Keratinocyte (primary cell): ENCODE measurements at regions not wholly inside any gene's neighbourhood (a gene's known extent, or its start where the extent isn't known, plus 50 kb on each side); places are given as distances from the start of the nearest gene placed in this dataset.

Experiments
- DNase-seq: peaks from one replicate; pipeline ENCODE4 v3.0.0-alpha.2; 2011; ENCODE audit warnings: low read depth, missing footprints, low spot score
- FAIRE-seq: peaks from 2 replicates; lab custom pipeline; 2011; peaks lifted over from hg19 to GRCh38; lab: Jason Lieb, UNC
- H2AFZ ChIP-seq: 2 replicates; pipeline ENCODE4 v1.6.0; 2012; ENCODE audit warnings: low read length, control low read depth, inconsistent platforms; ENCODE audit not compliant: control insufficient read depth
- H3K27ac ChIP-seq: 2 replicates; pipeline ENCODE4 v1.5.1; 2011; ENCODE audit warnings: low read length; ENCODE audit not compliant: control insufficient read depth, insufficient read depth
- H3K27me3 ChIP-seq: 3 replicates; pipeline ENCODE4 v1.6.0; 2011; ENCODE audit warnings: low read length; ENCODE audit not compliant: control insufficient read depth, insufficient read depth; ENCODE audit errors: extremely low read depth
- H3K36me3 ChIP-seq, 2 experiments: 2 replicates in 1 of 2; 3 replicates in 1 of 2; pipeline ENCODE4 v1.5.1; 2011; ENCODE audit warnings: low read length in 2 of 2, mild to moderate bottlenecking in 1 of 2; ENCODE audit not compliant: control insufficient read depth in 2 of 2, insufficient read depth in 2 of 2; ENCODE audit errors: extremely low read depth in 1 of 2
- H3K4me1 ChIP-seq: 3 replicates; pipeline ENCODE4 v1.5.1; 2011; ENCODE audit warnings: low read length; ENCODE audit not compliant: control insufficient read depth, insufficient read depth; ENCODE audit errors: extremely low read depth
- H3K4me2 ChIP-seq: 3 replicates; pipeline ENCODE4 v1.6.0; 2011; ENCODE audit warnings: low read depth, low read length; ENCODE audit not compliant: control insufficient read depth, insufficient read depth; ENCODE audit errors: extremely low read depth
- H3K4me3 ChIP-seq, 3 experiments: fragments of 200-600 bp in 1 of 3; sonication (generic) in 1 of 3; 2 replicates in 2 of 3; 3 replicates in 1 of 3; pipeline ENCODE4 v1.5.1; 2011 to 2016; ENCODE audit warnings: low read length in 3 of 3, mild to moderate bottlenecking in 3 of 3, control low read depth in 2 of 3, inconsistent platforms in 1 of 3, low read depth in 1 of 3, mixed read lengths in 1 of 3, mixed run types in 1 of 3, moderate library complexity in 1 of 3; ENCODE audit not compliant: control insufficient read depth in 2 of 3, insufficient read depth in 2 of 3; ENCODE audit errors: extremely low read depth in 1 of 3
- H3K79me2 ChIP-seq: 2 replicates; pipeline ENCODE4 v1.6.0; 2012; ENCODE audit warnings: low read length; ENCODE audit not compliant: control insufficient read depth, insufficient read depth
- H3K9ac ChIP-seq: 3 replicates; pipeline ENCODE4 v1.6.0; 2011; ENCODE audit warnings: low read length; ENCODE audit not compliant: control insufficient read depth, insufficient read depth; ENCODE audit errors: extremely low read depth
- H3K9me1 ChIP-seq: 3 replicates; pipeline ENCODE4 v1.6.0; 2011; ENCODE audit warnings: low read length; ENCODE audit not compliant: control insufficient read depth, insufficient read depth; ENCODE audit errors: extremely low read depth
- H3K9me3 ChIP-seq: 2 replicates; pipeline ENCODE4 v1.5.1; 2012; ENCODE audit warnings: low read depth, low read length; ENCODE audit not compliant: control insufficient read depth
- H4K20me1 ChIP-seq: 3 replicates; pipeline ENCODE4 v1.6.0; 2011; ENCODE audit warnings: low read length; ENCODE audit not compliant: control insufficient read depth, insufficient read depth; ENCODE audit errors: extremely low read depth
- CTCF ChIP-seq, 3 experiments: IDR thresholded peaks in 1 of 3; conservative IDR thresholded peaks in 1 of 3; optimal IDR thresholded peaks in 1 of 3; 2 replicates in 2 of 3; 3 replicates in 1 of 3; pipeline versions ENCODE3 to v1.5.1; 2011; ENCODE audit warnings: low read length in 3 of 3, mild to moderate bottlenecking in 3 of 3, moderate library complexity in 2 of 3, control low read depth in 1 of 3, inconsistent platforms in 1 of 3; ENCODE audit not compliant: insufficient read depth in 2 of 3; ENCODE audit errors: extremely low read depth in 1 of 3
- EZH2 ChIP-seq: IDR thresholded peaks from one replicate; pipeline ENCODE4 v1.6.1; 2012; ENCODE audit warnings: inconsistent platforms, mild to moderate bottlenecking, low read length, moderate library complexity
- dilution Hi-C: fragments of 300-500 bp; cut with MboI; formaldehyde crosslinking; loops from one replicate; pipeline ENCODE4 v1.7.0; 2020; ENCODE audit warnings: low sequenced_read_pairs; ENCODE audit not compliant: extremely low pct_ligation_motif_present

GRCh38 chr3:59406943-59407342, 357.1 kb upstream of the CFAP20DC start:
- FAIRE-seq, result no peak
- dilution Hi-C loops, result no loop called here
- no peak for DNase-seq

DNA sequence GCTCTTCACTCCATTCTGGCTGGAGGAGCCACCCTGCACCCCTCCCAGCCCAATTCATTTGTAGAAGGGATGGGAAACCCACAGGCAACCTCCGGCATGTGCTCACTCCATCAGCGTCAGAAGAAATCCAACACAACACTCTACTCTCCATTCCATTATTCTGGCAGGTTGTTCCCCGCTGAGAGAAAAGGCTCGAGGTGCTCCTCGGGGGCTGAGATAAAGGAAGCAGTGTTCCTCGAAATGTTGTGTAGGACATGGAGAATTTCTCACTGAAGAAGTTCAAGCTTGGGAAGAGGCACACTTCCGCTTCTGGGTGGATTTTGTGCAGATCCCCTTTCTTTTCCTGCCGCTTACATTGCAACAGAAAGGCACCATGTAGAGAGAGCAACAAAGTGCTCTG, 355.0 kb upstream of the CFAP20DC start:
- dilution Hi-C loops, result no loop called here
- no peaks in the 10 kb centered on the region for H3K79me2 ChIP-seq
- no peak overlapping the region for H3K9ac ChIP-seq
- no peak overlapping the region for H3K4me2 ChIP-seq
- H3K9me1 ChIP-seq, result no peaks in the 10 kb centered on the region
- DNase-seq, result no peak
- no peaks in the 10 kb centered on the region for H3K9me3 ChIP-seq
- no peak overlapping the region for H3K27ac ChIP-seq
- no peak overlapping the region for H3K4me3 ChIP-seq
- no peaks in the 10 kb centered on the region for H4K20me1 ChIP-seq
- H2AFZ ChIP-seq, result no peak overlapping the region
- TF ChIP-seq CTCF (optimal IDR thresholded peaks at IDR 0.05 in 1 of 3, IDR thresholded peaks at IDR 0.05 in 1 of 3, conservative IDR thresholded peaks at IDR 0.05 in 1 of 3; ENCODE audit: extremely low read depth in 1 of 3, insufficient read depth in 2 of 3, low read length in 3 of 3) (no peak), EZH2 (no peak)
- no peaks in the 10 kb centered on the region for H3K4me1 ChIP-seq
- no peaks in the 10 kb centered on the region for H3K36me3 ChIP-seq
- H3K27me3 ChIP-seq, result no peaks in the 10 kb centered on the region
- no peak for FAIRE-seq

More at GRCh38 chr3:59406943-59407342, 357.1 kb upstream of the CFAP20DC start:
- no peaks in the 10 kb centered on the region for H3K79me2 ChIP-seq
- H3K9me3 ChIP-seq, result no peaks in the 10 kb centered on the region
- no peaks in the 10 kb centered on the region for H4K20me1 ChIP-seq
- H3K9ac ChIP-seq, result no peak overlapping the region
- TF ChIP-seq CTCF (optimal IDR thresholded peaks at IDR 0.05 in 1 of 3, IDR thresholded peaks at IDR 0.05 in 1 of 3, conservative IDR thresholded peaks at IDR 0.05 in 1 of 3; ENCODE audit: extremely low read depth in 1 of 3, insufficient read depth in 2 of 3, low read length in 3 of 3), result no peak
- TF ChIP-seq EZH2, result no peak
- no peak overlapping the region for H2AFZ ChIP-seq
- no peaks in the 10 kb centered on the region for H3K27me3 ChIP-seq
- no peaks in the 10 kb centered on the region for H3K4me1 ChIP-seq
- no peak overlapping the region for H3K4me3 ChIP-seq
- H3K9me1 ChIP-seq, result no peaks in the 10 kb centered on the region
- H3K36me3 ChIP-seq, result no peaks in the 10 kb centered on the region
- H3K4me2 ChIP-seq, result no peak overlapping the region
- no peak overlapping the region for H3K27ac ChIP-seq
